ENCODE measurements at regions not wholly inside any gene's neighbourhood (a gene's known extent, or its start where the extent isn't known, plus 50 kb on each side); places are given as distances from the start of the nearest gene placed in this dataset.

GRCh38 chr3:176274161-176274560, 923.1 kb downstream of the TBL1XR1 start:
- Histone ChIP-seq H3K27me3 (ENCODE audit: control insufficient read depth in 2 of 2, insufficient read depth in 2 of 2, low read length in 2 of 2) (no peaks in the 10 kb centered on the region), H3K79me2 (ENCODE audit: insufficient read depth, low read length) (no peaks in the 10 kb centered on the region), H3K4me2 (replicated peaks; ENCODE audit: extremely low read depth, low read length, poor library complexity, severe bottlenecking) (no peak overlapping the region), H3K36me3 (replicated peaks in 1 of 2; ENCODE audit: control insufficient read depth in 1 of 2, insufficient read depth in 2 of 2, low read length in 2 of 2) (no peaks in the 10 kb centered on the region), H3K4me1 (ENCODE audit: control insufficient read depth in 1 of 2, insufficient read depth in 2 of 2, low read length in 2 of 2) (no peaks in the 10 kb centered on the region), H2AFZ (ENCODE audit: insufficient read depth, low read depth, low read length, poor library complexity, severe bottlenecking) (no peak overlapping the region), H3K9me3 (replicated peaks in 1 of 2; ENCODE audit: control insufficient read depth in 1 of 2, insufficient read depth in 1 of 2, low read length in 2 of 2) (peaks cover 16 to 22% of the 10 kb centered on the region in 2 donors), H4K20me1 (ENCODE audit: insufficient read depth, low read length) (no peaks in the 10 kb centered on the region), H3K4me3 (replicated peaks in 1 of 3; ENCODE audit: low read depth in 2 of 3, low read length in 3 of 3) (no peak overlapping the region), H3K9ac (ENCODE audit: insufficient read depth, low read length, poor library complexity, severe bottlenecking) (no peak overlapping the region), H3K27ac (ENCODE audit: low read depth in 1 of 2, low read length in 2 of 2) (no peak overlapping the region)
- Mint-ChIP-seq H3K36me3 (no peaks in the 10 kb centered on the region), H3K27me3 (ENCODE audit: low read depth in 3 of 3) (peaks cover 0 to 3% (median 1%) of the 10 kb centered on the region in 3 donors), H3K27ac (no peak overlapping the region), H3K4me1 (no peaks in the 10 kb centered on the region), H3K4me3 (no peak overlapping the region), H3K9me3 (peaks cover 0 to 17% (median 8%) of the 10 kb centered on the region in 7 donors)
- no peak for DNase-seq
- TF ChIP-seq CTCF (IDR thresholded peaks at IDR 0.05) = no peak
- intact Hi-C loops (cut with micrococcal nuclease) = no loop called here
- 84% methylated on average over 5 of the region's 5 CpGs for WGBS (ENCODE audit: insufficient coverage)

- Histone ChIP-seq H2AFZ (ENCODE audit: insufficient read depth, low read depth, low read length, poor library complexity, severe bottlenecking) (no peak overlapping the region), H3K9ac (ENCODE audit: insufficient read depth, low read length, poor library complexity, severe bottlenecking) (no peak overlapping the region), H3K79me2 (ENCODE audit: insufficient read depth, low read length) (no peaks in the 10 kb centered on the region), H3K27me3 (ENCODE audit: control insufficient read depth in 2 of 2, insufficient read depth in 2 of 2, low read length in 2 of 2) (no peaks in the 10 kb centered on the region), H3K36me3 (replicated peaks in 1 of 2; ENCODE audit: control insufficient read depth in 1 of 2, insufficient read depth in 2 of 2, low read length in 2 of 2) (no peaks in the 10 kb centered on the region), H3K9me3 (replicated peaks in 1 of 2; ENCODE audit: control insufficient read depth in 1 of 2, insufficient read depth in 1 of 2, low read length in 2 of 2) (peaks cover 17 to 20% of the 10 kb centered on the region in 2 donors), H3K4me3 (replicated peaks in 1 of 3; ENCODE audit: low read depth in 2 of 3, low read length in 3 of 3) (no peak overlapping the region), H4K20me1 (ENCODE audit: insufficient read depth, low read length) (no peaks in the 10 kb centered on the region), H3K27ac (ENCODE audit: low read depth in 1 of 2, low read length in 2 of 2) (no peak overlapping the region), H3K4me1 (ENCODE audit: control insufficient read depth in 1 of 2, insufficient read depth in 2 of 2, low read length in 2 of 2) (no peaks in the 10 kb centered on the region), H3K4me2 (replicated peaks; ENCODE audit: extremely low read depth, low read length, poor library complexity, severe bottlenecking) (no peak overlapping the region)
- no peak overlapping the region for H3K27ac Mint-ChIP-seq
- no peak for TF ChIP-seq CTCF (IDR thresholded peaks at IDR 0.05)
- H3K27me3 Mint-ChIP-seq (ENCODE audit: low read depth in 3 of 3) = no peaks in the 10 kb centered on the region
- H3K4me3 Mint-ChIP-seq = no peak overlapping the region
- intact Hi-C loops (cut with micrococcal nuclease) = no loop called here
- no peaks in the 10 kb centered on the region for H3K36me3 Mint-ChIP-seq
- no peaks in the 10 kb centered on the region for H3K4me1 Mint-ChIP-seq
- WGBS (ENCODE audit: insufficient coverage) = 100% methylated on average over 3 of the region's 8 CpGs
- peaks cover 3 to 18% (median 13%) of the 10 kb centered on the region in 7 donors for H3K9me3 Mint-ChIP-seq
- DNase-seq = no peak
Observed at GRCh38 chr3:176262071-176262470, 935.2 kb downstream of the TBL1XR1 start.
